ENCODE measurements at regions not wholly inside any gene's neighbourhood (a gene's known extent, or its start where the extent isn't known, plus 50 kb on each side); places are given as distances from the start of the nearest gene placed in this dataset.

DNA sequence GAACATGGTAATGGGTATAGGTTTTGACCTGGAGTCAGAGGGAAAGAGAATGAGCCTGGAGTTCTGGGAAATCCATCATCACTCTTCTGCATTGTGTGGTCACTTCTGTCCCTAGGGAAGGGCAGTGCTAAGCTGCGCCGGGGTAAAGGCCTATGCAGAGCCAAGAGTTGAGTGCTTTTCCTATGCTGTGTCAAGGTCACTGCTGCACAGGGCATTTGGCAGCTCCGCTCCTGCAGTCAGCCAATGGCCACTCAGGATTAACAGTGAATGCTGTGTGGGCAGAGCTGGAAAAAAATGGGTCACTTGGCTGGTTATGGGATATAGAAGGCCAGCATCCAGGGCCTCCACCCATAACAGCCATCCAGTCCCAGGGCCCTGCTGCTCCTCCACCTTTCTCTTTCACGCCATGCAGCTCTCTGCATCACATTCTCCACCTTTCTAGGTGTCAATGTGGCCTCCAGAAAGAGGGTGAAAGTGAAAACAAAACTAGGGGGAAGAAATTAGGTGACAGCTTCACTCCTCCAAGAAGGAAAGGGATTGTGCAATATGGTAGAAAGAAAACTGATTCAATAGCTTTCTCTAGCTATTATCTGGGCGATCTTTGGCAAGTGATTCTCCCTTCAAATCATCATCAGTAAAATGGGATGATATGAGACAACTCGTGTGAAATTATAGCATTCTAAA lies 279.3 kb upstream of the ANKRD55 start:
- H2AFZ ChIP-seq (ENCODE audit: low read length, unreplicated experiment), result no peak overlapping the region
- H3K36me3 ChIP-seq (ENCODE audit: insufficient read depth, low read length), result no peaks in the 10 kb centered on the region
- no peak overlapping the region for H3K4me3 ChIP-seq (ENCODE audit: low read depth, low read length)
- H3K27me3 ChIP-seq (ENCODE audit: insufficient read depth, low read length), result no peaks in the 10 kb centered on the region; the same call in 1 of the 2 replicates
- H3K4me1 ChIP-seq (ENCODE audit: control insufficient read depth, insufficient read depth, low read length, unreplicated experiment), result peaks cover 5% of the 10 kb centered on the region
- H3K27ac ChIP-seq (ENCODE audit: low read depth, low read length), result no peak overlapping the region
- H3K79me2 ChIP-seq (ENCODE audit: control insufficient read depth, insufficient read depth, low read length, unreplicated experiment), result no peaks in the 10 kb centered on the region

DNA sequence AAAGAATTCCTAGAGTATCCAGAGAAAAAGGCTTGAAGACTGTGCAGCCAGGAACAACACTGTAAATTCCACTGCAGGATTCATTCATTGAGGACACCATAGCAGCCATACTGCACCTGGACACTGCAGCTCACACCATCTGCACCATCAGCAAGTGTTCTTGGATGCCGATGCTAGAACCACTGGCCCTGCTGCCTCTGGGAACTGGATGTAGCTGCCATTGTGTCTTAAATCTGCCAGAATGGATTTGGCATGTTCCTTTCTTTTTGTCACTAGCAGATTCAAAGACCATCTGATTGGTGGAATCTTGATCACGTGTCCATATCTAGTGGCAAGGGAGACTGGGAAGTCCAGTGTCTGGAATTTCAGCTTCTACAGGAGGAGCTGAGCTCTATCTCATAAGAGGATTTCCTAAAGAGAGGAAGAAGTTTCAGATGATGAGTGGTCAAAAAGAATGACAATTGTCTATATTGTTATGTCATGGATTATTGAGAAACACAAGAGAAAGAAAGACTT lies 278.3 kb upstream of the ANKRD55 start:
- no peak overlapping the region for H2AFZ ChIP-seq (ENCODE audit: low read length, unreplicated experiment)
- no peaks in the 10 kb centered on the region for H3K36me3 ChIP-seq (ENCODE audit: insufficient read depth, low read length)
- no peak overlapping the region for H3K27ac ChIP-seq (ENCODE audit: low read depth, low read length)
- no peak overlapping the region for H3K4me3 ChIP-seq (ENCODE audit: low read depth, low read length)
- no peaks in the 10 kb centered on the region for H3K79me2 ChIP-seq (ENCODE audit: control insufficient read depth, insufficient read depth, low read length, unreplicated experiment)
- no peaks in the 10 kb centered on the region for H3K27me3 ChIP-seq (ENCODE audit: insufficient read depth, low read length)
- H3K4me1 ChIP-seq (ENCODE audit: control insufficient read depth, insufficient read depth, low read length, unreplicated experiment), result peaks cover 5% of the 10 kb centered on the region

- Histone ChIP-seq H2AFZ (ENCODE audit: low read length, unreplicated experiment) (no peak overlapping the region), H3K36me3 (ENCODE audit: insufficient read depth, low read length) (no peaks in the 10 kb centered on the region), H3K4me1 (ENCODE audit: control insufficient read depth, insufficient read depth, low read length, unreplicated experiment) (peaks cover 5% of the 10 kb centered on the region), H3K4me3 (ENCODE audit: low read depth, low read length) (no peak overlapping the region), H3K27ac (ENCODE audit: low read depth, low read length) (no peak overlapping the region), H3K27me3 (ENCODE audit: insufficient read depth, low read length) (peaks cover 12% of the 10 kb centered on the region; the same call in 1 of the 2 replicates), H3K79me2 (ENCODE audit: control insufficient read depth, insufficient read depth, low read length, unreplicated experiment) (no peaks in the 10 kb centered on the region)
Observed at GRCh38 chr5:56508249-56508648, 275.1 kb upstream of the ANKRD55 start.

GRCh38 chr5:56507351-56507930 lies 274.3 kb upstream of the ANKRD55 start:
- Histone ChIP-seq H3K27ac (ENCODE audit: low read depth, low read length) (no peak overlapping the region), H3K4me1 (ENCODE audit: control insufficient read depth, insufficient read depth, low read length, unreplicated experiment) (no peaks in the 10 kb centered on the region), H3K4me3 (ENCODE audit: low read depth, low read length) (no peak overlapping the region), H3K27me3 (ENCODE audit: insufficient read depth, low read length) (peaks cover 12% of the 10 kb centered on the region; the same call in 1 of the 2 replicates), H3K79me2 (ENCODE audit: control insufficient read depth, insufficient read depth, low read length, unreplicated experiment) (no peaks in the 10 kb centered on the region), H3K36me3 (ENCODE audit: insufficient read depth, low read length) (no peaks in the 10 kb centered on the region), H2AFZ (ENCODE audit: low read length, unreplicated experiment) (no peak overlapping the region)

- Histone ChIP-seq H3K79me2 (ENCODE audit: control insufficient read depth, insufficient read depth, low read length, unreplicated experiment) (no peaks in the 10 kb centered on the region), H2AFZ (ENCODE audit: low read length, unreplicated experiment) (no peak overlapping the region), H3K27me3 (ENCODE audit: insufficient read depth, low read length) (peaks cover 19% of the 10 kb centered on the region; the same call in 1 of the 2 replicates), H3K36me3 (ENCODE audit: insufficient read depth, low read length) (no peaks in the 10 kb centered on the region), H3K4me3 (ENCODE audit: low read depth, low read length) (no peak overlapping the region), H3K27ac (ENCODE audit: low read depth, low read length) (no peak overlapping the region), H3K4me1 (ENCODE audit: control insufficient read depth, insufficient read depth, low read length, unreplicated experiment) (no peaks in the 10 kb centered on the region)
Observed at GRCh38 chr5:56506211-56506965, 273.3 kb upstream of the ANKRD55 start.

GRCh38 chr5:56503929-56504328 lies 270.8 kb upstream of the ANKRD55 start:
- no peak overlapping the region for H3K4me3 ChIP-seq (ENCODE audit: low read depth, low read length)
- H3K36me3 ChIP-seq (ENCODE audit: insufficient read depth, low read length), result no peaks in the 10 kb centered on the region
- H3K79me2 ChIP-seq (ENCODE audit: control insufficient read depth, insufficient read depth, low read length, unreplicated experiment), result no peaks in the 10 kb centered on the region
- peaks cover 35% of the 10 kb centered on the region for H3K27me3 ChIP-seq (ENCODE audit: insufficient read depth, low read length)
- H3K27ac ChIP-seq (ENCODE audit: low read depth, low read length), result no peak overlapping the region
- H2AFZ ChIP-seq (ENCODE audit: low read length, unreplicated experiment), result no peak overlapping the region
- H3K4me1 ChIP-seq (ENCODE audit: control insufficient read depth, insufficient read depth, low read length, unreplicated experiment), result no peaks in the 10 kb centered on the region

- Histone ChIP-seq H3K4me3 (ENCODE audit: low read depth, low read length) (no peak overlapping the region), H3K36me3 (ENCODE audit: insufficient read depth, low read length) (no peaks in the 10 kb centered on the region), H3K27me3 (ENCODE audit: insufficient read depth, low read length) (peaks cover 37% of the 10 kb centered on the region), H3K79me2 (ENCODE audit: control insufficient read depth, insufficient read depth, low read length, unreplicated experiment) (no peaks in the 10 kb centered on the region), H3K4me1 (ENCODE audit: control insufficient read depth, insufficient read depth, low read length, unreplicated experiment) (no peaks in the 10 kb centered on the region), H3K27ac (ENCODE audit: low read depth, low read length) (no peak overlapping the region), H2AFZ (ENCODE audit: low read length, unreplicated experiment) (no peak overlapping the region)
Observed at GRCh38 chr5:56501781-56502557, 268.8 kb upstream of the ANKRD55 start.

DNA sequence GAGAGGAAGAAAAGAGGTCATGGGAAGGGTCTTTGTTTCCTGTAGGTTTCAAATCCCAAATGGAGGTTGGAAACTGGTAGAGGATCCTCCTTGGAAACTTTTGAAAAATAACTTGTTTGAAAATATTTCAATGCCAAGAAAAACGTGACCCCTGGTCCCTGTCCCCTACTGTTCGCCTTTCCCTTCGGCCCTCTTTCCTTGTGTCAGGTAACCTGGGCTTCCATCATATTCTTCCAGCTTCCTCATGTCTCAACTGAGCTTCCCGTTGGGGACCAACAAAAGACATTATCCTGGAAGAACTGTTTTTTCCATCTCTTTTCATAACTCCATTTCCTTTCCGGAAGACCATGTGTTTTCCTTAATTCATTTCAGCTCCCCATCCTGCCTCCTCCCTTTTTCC lies 266.8 kb upstream of the ANKRD55 start:
- no peak overlapping the region for H2AFZ ChIP-seq (ENCODE audit: low read length, unreplicated experiment)

DNA sequence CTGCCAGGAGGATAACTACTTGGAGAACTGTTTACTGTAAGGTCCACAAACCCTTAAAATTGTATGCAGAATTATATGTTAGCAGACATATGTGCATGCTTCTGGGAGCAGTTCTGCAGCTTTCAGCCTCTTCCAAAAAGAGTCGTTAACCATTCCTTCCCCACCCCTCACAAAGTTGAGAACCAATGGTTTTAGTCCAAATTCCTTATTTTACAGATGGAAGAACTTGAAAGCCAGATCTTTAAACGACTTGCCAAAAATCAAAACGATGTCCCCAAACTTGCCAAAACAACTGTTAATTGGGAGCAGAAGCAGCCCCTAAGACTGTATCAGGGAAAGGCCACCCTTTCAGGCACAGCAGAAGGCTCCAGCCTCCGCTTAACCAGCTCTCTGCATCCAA lies 266.4 kb upstream of the ANKRD55 start:
- H2AFZ ChIP-seq (ENCODE audit: low read length, unreplicated experiment), result no peak overlapping the region
- H3K27me3 ChIP-seq (ENCODE audit: insufficient read depth, low read length), result peaks cover 51% of the 10 kb centered on the region
- H3K4me1 ChIP-seq (ENCODE audit: control insufficient read depth, insufficient read depth, low read length, unreplicated experiment), result no peaks in the 10 kb centered on the region
- H3K27ac ChIP-seq (ENCODE audit: low read depth, low read length), result no peak overlapping the region
- H3K4me3 ChIP-seq (ENCODE audit: low read depth, low read length), result no peak overlapping the region
- H3K79me2 ChIP-seq (ENCODE audit: control insufficient read depth, insufficient read depth, low read length, unreplicated experiment), result no peaks in the 10 kb centered on the region
- no peaks in the 10 kb centered on the region for H3K36me3 ChIP-seq (ENCODE audit: insufficient read depth, low read length)

More for the DNA sequence above, 266.8 kb upstream of the ANKRD55 start:
- H3K4me1 ChIP-seq (ENCODE audit: control insufficient read depth, insufficient read depth, low read length, unreplicated experiment), result no peaks in the 10 kb centered on the region
- no peak overlapping the region for H3K27ac ChIP-seq (ENCODE audit: low read depth, low read length)
- H3K36me3 ChIP-seq (ENCODE audit: insufficient read depth, low read length), result no peaks in the 10 kb centered on the region
- peaks cover 48% of the 10 kb centered on the region for H3K27me3 ChIP-seq (ENCODE audit: insufficient read depth, low read length)
- no peaks in the 10 kb centered on the region for H3K79me2 ChIP-seq (ENCODE audit: control insufficient read depth, insufficient read depth, low read length, unreplicated experiment)
- no peak overlapping the region for H3K4me3 ChIP-seq (ENCODE audit: low read depth, low read length)

DNA sequence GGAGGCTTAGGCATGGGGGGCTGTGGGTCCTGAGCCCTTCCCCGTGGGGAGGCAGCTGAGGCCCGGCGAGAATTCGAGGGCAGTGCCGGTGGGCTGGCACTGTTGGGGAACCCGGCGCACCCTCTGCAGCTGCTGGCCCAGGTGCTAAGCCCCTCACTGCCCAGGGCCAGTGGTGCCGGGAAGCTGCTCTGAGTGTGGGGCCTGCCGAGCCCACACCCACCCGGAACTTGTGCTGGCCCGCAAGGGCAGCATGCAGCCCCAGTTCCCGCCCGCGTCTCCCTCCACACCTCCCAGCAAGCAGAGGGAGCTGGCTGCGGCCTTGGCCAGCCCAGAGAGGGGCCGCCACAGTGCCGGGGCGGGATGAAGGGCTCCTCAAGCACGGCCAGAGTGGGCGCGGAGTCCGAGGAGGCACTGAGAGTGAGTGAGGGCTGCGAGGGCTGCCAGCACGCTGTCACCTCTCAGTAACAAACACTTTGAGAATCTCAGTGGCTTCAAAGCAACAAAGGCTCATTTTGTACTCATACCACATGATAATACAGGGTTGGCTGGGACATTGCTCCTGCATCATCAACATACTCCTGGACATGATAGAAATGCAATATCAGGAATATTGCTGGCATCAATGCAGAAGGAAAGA lies 265.7 kb upstream of the ANKRD55 start:
- no peak overlapping the region for H3K27ac ChIP-seq (ENCODE audit: low read depth, low read length)
- H3K4me3 ChIP-seq (ENCODE audit: low read depth, low read length), result no peak overlapping the region
- no peaks in the 10 kb centered on the region for H3K36me3 ChIP-seq (ENCODE audit: insufficient read depth, low read length)
- peaks cover 49% of the 10 kb centered on the region for H3K27me3 ChIP-seq (ENCODE audit: insufficient read depth, low read length)
- H2AFZ ChIP-seq (ENCODE audit: low read length, unreplicated experiment), result no peak overlapping the region
- H3K79me2 ChIP-seq (ENCODE audit: control insufficient read depth, insufficient read depth, low read length, unreplicated experiment), result no peaks in the 10 kb centered on the region
- H3K4me1 ChIP-seq (ENCODE audit: control insufficient read depth, insufficient read depth, low read length, unreplicated experiment), result no peaks in the 10 kb centered on the region
